ENCODE measurements at regions not wholly inside any gene's neighbourhood (a gene's known extent, or its start where the extent isn't known, plus 50 kb on each side); places are given as distances from the start of the nearest gene placed in this dataset.
A peak's percentile ranks its signal among the peaks of the same experiment; 100 is the strongest.

GRCh38 chr15:27702581-27702980, 396.5 kb downstream of the OCA2 start:
- DNase-seq, result no peak

GRCh38 chr15:27701956-27702355, 397.2 kb downstream of the OCA2 start:
- no peak for DNase-seq

- DNase-seq, result no peak
Observed at GRCh38 chr15:27701014-27701413, 398.1 kb downstream of the OCA2 start.

GRCh38 chr15:27699699-27700098, 399.4 kb downstream of the OCA2 start:
- no peak for DNase-seq

- DNase-seq, result no peak
Observed at GRCh38 chr15:27696530-27696929, 402.6 kb downstream of the OCA2 start.

- no peak for DNase-seq
Observed at GRCh38 chr15:27695726-27696125, 403.4 kb downstream of the OCA2 start.

DNA sequence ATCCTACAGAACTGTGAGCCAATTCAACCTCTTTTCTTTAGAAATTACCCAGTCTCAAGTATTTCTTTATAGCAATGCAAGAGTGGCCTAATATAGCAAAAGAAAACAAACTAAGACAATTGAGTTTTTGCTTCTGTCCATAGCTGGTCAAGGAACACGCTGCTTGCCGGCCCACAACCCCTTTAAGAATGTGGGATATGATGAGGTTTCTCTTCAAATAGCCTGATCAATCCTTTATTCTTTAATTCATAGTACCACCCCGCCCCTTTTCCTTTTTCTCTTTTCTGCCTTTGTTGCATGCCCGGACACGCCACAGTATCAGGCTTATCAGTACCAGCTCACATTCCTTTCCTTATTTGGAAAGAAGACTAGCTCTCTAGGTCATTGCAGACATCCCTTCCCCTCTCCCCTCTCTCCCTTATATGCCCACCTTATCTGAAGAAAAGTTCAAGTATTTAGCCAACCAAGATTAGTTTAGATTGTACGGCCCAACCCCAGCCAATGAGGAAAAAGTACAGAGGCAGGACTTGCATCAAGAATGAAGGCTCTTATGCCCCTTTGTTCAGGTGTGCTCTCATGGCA, 404.5 kb downstream of the OCA2 start:
- no peak for DNase-seq

DNA sequence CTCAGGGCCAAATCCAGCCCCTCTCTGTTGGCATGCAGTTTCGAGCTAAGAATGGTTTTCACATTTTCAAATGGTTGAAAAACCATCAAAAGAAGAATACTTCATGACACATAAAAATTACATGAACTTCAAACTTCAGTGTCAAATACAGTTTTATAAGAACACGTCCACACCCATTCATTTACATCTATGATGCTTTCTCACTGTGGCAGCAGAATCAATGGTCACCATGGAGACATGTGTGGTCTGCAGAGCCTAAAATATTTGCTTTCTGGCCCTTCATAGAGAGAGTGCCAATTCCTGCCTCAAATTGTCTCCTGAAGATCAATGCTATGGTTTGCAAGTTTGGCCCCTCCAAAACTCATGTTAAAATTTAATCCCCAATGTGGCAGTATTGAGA, 405.8 kb downstream of the OCA2 start:
- DNase-seq, result no peak

DNA sequence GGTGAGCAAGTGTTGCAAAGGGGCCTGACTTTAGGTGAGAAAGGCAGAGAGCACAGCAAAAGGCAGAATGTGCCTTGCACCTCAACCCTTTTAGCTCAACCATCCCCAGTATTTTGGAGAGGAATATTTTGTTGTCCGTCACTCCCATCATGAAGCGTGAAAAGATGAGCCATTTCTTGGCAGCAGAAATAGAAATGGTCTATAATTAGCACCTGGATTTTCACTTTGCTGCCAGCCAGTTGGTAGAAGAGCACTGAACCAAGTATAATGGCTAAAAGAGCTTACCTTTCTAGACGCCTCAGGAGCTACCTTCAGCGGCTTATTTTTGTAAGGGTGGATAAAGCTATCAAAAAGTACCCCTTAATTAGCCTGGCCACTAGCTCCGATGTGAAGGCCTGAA, 406.7 kb downstream of the OCA2 start:
- DNase-seq, result no peak

DNA sequence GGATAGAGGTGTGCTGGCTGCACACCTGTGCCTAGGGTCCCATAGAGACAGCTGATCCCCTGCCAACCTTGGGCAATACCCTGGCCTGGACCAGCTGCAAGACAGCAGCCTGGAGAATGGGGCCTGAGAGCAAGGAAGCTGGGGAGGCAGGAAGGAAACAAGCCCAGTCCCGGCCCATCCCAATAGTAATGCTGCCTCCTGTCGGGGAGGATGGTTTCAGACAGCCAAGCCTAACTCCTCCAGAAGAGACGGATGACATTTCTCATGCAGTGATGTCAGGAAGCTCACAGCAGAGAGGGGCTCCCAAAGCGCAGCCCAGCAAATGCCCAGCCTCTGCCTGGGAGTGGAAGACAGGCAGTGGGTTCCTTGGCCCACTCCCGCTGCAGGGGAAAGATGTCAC, 408.8 kb downstream of the OCA2 start:
- no peak for DNase-seq

GRCh38 chr15:27686971-27687370, 412.1 kb downstream of the OCA2 start:
- DNase-seq, result no peak

GRCh38 chr15:27686369-27686768, 412.7 kb downstream of the OCA2 start:
- DNase-seq, result no peak

- DNase-seq, result no peak
Observed at GRCh38 chr15:27685644-27686043, 413.5 kb downstream of the OCA2 start.

DNA sequence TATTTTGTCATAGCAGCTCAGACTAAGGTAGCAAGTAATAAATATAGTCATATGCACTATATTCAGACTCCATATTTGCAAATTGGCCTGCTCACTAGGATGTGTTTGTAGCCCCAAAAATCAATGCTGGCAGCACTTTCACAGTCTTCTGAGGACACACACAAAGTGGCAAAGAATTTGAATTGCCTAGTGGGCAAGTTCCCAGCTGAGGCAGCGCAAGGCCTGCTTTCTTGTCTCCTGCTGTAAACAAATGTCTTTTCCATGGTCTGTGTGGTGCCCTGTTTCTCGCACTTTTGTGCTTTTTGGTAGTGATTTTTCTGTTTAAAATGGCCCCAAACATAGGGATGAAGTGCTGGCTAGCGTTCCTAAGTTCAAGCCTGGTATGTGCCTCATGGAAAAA, 416.0 kb downstream of the OCA2 start:
- DNase-seq, result no peak

DNA sequence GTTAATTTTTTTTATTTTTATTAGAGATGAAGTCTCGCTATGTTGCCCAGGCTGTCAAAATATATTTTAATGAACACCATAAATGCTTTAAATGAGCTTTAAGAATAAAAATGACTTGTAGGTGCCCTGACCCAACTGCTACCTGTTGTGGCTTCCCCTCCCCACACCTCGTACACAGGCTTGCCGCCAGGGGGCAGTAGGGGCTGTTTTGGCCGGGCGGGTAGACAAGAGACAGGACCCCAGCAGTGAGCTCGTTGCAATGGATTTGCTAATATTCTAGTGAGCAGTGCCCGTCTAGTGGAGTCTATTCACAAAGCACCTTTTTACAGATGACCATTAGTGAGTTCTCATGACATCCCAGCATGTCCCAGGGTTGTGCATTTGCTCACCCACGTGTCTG, 418.1 kb downstream of the OCA2 start:
- peak; percentile 27 for DNase-seq

DNA sequence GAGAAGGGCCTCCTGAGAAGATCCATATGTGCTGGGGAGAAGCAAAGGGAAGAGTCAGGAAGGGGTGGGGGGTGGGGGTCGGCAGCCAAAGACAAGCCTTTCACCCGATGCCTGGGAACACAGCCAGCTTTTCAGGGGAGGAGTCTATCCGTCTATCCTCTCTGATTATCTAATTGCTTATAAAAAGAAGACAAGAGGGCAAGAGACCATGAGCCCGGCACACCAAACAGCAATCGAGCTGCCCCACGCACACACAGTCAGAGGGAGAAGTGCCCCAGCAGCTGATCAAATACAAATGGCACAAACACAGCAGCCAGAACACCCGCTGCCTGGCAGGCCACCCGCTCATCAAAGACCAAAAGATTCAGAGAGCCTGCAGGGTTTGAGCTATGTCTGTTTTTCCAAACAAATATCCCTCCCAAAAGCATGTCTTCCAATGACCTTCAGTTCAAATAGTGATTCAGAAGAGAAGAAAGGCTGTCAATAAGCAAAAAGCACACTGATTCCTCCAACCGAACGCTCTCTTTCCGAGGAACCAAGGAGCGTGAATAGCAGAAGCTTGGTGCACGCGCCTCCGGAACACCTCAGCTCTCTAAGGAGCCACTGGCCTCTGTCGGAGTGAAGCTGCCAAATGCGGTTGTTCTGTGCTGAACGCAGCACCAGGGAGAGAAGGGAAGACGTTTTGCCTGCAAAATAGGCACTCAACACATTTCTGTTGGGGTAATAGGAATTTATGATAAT, 419.2 kb downstream of the OCA2 start:
- no peak for DNase-seq

DNA sequence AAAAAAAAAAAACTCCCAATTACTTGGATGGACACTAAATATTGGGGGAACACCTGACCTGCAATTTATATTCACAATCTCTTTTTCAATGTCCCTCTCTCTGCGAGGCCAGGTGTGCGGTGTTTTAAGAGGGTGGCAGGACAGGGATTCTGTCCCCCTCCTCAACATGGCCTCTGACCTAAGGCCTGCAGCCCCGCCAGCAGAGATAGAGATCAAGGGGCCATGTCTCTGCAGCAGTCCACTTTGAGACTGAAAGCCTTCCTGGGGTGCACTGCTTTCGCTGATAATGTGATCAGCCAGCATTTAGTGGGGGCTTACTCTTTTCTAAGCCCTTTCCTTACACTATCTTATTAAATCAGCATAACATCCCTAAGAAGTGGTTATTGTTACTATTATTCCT, 419.9 kb downstream of the OCA2 start:
- DNase-seq, result no peak

- DNase-seq, result no peak
Observed at GRCh38 chr15:27677951-27678350, 421.2 kb downstream of the OCA2 start.

- DNase-seq, result no peak
Observed at GRCh38 chr15:27676647-27677046, 422.5 kb downstream of the OCA2 start.

GRCh38 chr15:27675571-27675970, 423.5 kb downstream of the OCA2 start:
- no peak for DNase-seq

DNA sequence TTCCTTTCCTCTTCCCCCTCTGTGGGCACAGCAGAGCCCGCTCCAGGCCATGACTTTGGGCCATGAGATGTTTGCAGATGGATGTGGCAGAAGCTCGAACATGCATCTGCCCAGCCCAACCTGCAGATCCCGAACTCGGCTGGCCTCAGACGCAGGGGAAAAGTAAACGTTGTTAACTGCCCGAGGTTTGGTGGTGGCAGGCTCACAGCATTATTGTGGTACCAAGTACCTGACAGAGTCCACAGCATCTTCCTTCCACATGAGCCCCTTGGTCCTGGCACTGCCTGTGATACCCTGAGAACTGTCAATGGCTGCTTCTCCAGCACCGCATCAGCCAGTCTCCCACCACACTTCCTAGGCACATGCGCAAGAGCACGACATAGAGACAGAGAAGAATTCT, 424.3 kb downstream of the OCA2 start:
- DNase-seq, result no peak

DNA sequence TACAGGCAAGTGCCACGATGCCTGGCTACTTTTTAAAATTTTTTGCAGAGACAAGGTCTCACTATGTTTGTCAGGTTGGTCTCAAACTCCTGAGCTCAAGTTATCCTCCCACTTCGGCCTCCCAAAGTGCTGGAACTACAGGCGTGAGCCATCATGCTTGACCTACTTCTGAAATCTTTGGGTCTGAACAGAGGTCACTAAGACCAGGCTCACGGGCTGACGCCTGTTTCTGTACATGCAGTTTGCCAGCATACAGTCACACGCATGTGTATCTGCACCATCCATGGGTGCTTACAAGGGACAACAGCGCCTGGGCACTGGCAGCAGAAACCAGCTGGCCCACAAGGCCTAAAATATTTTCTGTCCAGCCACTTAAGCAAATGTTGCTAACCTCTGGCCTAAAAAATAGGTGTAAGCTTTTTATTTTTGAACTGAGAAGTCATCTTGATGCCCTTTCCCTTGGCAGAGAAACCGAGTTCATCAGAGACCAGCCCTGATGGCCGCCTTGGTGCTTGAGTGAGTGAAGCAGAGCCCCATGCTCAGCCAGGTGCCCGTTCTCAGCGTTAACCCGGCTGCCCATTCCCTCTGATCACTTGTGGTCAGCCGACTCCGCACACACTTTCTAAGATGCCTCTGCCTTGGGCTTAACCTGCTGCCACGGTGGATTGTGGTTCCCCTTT, 425.2 kb downstream of the OCA2 start:
- no peak for DNase-seq

- no peak for DNase-seq
Observed at GRCh38 chr15:27672537-27672936, 426.6 kb downstream of the OCA2 start.

GRCh38 chr15:27671819-27672437, 427.2 kb downstream of the OCA2 start:
- DNase-seq, result no peak

Data from hematopoietic multipotent progenitor cell treated with erythropoietin and hydrocortisone succinate and interleukin-3 and kit ligand, for 4 days (in vitro differentiated cells).